ENCODE measurements at regions not wholly inside any gene's neighbourhood (a gene's known extent, or its start where the extent isn't known, plus 50 kb on each side); places are given as distances from the start of the nearest gene placed in this dataset.

- TF ChIP-seq CTCF (IDR thresholded peaks at IDR 0.05 in 4 of 5, conservative IDR thresholded peaks at IDR 0.05 in 1 of 5) (no peak), POLR2A (IDR thresholded peaks at IDR 0.05) (no peak)
Observed at GRCh38 chr18:47716632-47717185, 213.8 kb downstream of the SMAD2 start.

Measured in gastrocnemius medialis (tissue), 4 donors.